GM12878 (cell line): ENCODE measurements at regions not wholly inside any gene's neighbourhood (a gene's known extent, or its start where the extent isn't known, plus 50 kb on each side); places are given as distances from the start of the nearest gene placed in this dataset.

Source experiments
- ATAC-seq: fragments of 200-7000 bp; cut with Tn5 transposase; 3 replicates; pipeline ENCODE4 v1.9.1; 2020; ENCODE audit warnings: mild to moderate bottlenecking, moderate library complexity
- BruUV-seq: library from RNA; stranded (reverse); fragments of 400-500 nt; replicated peaks from 2 replicates; lab custom pipeline; 2021; lab: Mats Ljungman, UMichigan
- CTCF ChIA-PET: fragments of 300-600 bp; sonication (Branson Sonifier 250); formaldehyde crosslinking; extraction: SDS; loops from one replicate; lab custom pipeline; 2021; ENCODE audit warnings: inconsistent platforms; lab: Yijun Ruan, JAX
- POLR2A ChIA-PET: fragments of 350-600 bp; formaldehyde crosslinking; extraction: SDS; loops from one replicate; lab custom pipeline; 2021; ENCODE audit warnings: inconsistent platforms; lab: Charles Lee
- RAD21 ChIA-PET: fragments of 300-600 bp; sonication (Branson Sonifier 250); formaldehyde crosslinking; loops from one replicate; lab custom pipeline; 2023; ENCODE audit warnings: antibody characterized with exemption; ENCODE audit not compliant: unreplicated experiment; lab: Charles Lee
- SMC1A ChIA-PET: fragments of 300-600 bp; sonication (Branson Sonifier 250); formaldehyde crosslinking; loops from one replicate; lab custom pipeline; 2023; ENCODE audit not compliant: unreplicated experiment, uncharacterized antibody; lab: Charles Lee
- DNase-seq: peaks from one replicate; pipeline ENCODE4 v3.0.0-alpha.2; 2011; ENCODE audit warnings: low read depth, low spot score
- FAIRE-seq: peaks from 3 replicates; lab custom pipeline; 2011; peaks lifted over from hg19 to GRCh38; lab: Jason Lieb, UNC
- H2AFZ ChIP-seq: 2 replicates; pipeline ENCODE4 v1.6.0; 2011; ENCODE audit warnings: low read depth, low read length, control low read depth; ENCODE audit not compliant: control insufficient read depth
- H3K27ac ChIP-seq: 2 replicates; pipeline ENCODE4 v1.5.1; 2011; ENCODE audit warnings: control low read depth; ENCODE audit not compliant: control insufficient read depth, insufficient read depth
- H3K27me3 ChIP-seq, 2 experiments: replicated peaks in 1 of 2; 2 replicates each; pipeline versions ENCODE4 v1.6.0 to v1.6.1; 2011; ENCODE audit warnings: low read length in 1 of 2; ENCODE audit not compliant: control insufficient read depth in 2 of 2, insufficient read depth in 2 of 2
- H3K36me3 ChIP-seq, 2 experiments: 2 replicates each; pipeline ENCODE4 v1.5.1; 2011; ENCODE audit warnings: low read length in 1 of 2; ENCODE audit not compliant: control insufficient read depth in 2 of 2, insufficient read depth in 2 of 2
- H3K4me1 ChIP-seq: 2 replicates; pipeline ENCODE4 v1.6.1; 2011; ENCODE audit warnings: mild to moderate bottlenecking, low read length, moderate library complexity, mixed read lengths; ENCODE audit not compliant: control insufficient read depth, insufficient read depth
- H3K4me2 ChIP-seq: 2 replicates; pipeline ENCODE4 v1.6.0; 2011; ENCODE audit warnings: control low read depth; ENCODE audit not compliant: control insufficient read depth, insufficient read depth
- H3K4me3 ChIP-seq: fragments of 200-600 bp; sonication (generic); 2 replicates; pipeline ENCODE4 v1.5.1; 2016
- H3K79me2 ChIP-seq: 2 replicates; pipeline ENCODE4 v1.6.0; 2011; ENCODE audit warnings: low read length; ENCODE audit not compliant: control insufficient read depth, insufficient read depth
- H3K9ac ChIP-seq: 2 replicates; pipeline ENCODE4 v1.8.0; 2011; ENCODE audit warnings: low read length, control low read depth, mixed read lengths; ENCODE audit not compliant: control insufficient read depth, insufficient read depth
- H3K9me3 ChIP-seq: replicated peaks from 3 replicates; pipeline ENCODE4 v1.5.1; 2011; ENCODE audit warnings: mild to moderate bottlenecking, low read length; ENCODE audit not compliant: control insufficient read depth, insufficient read depth
- H4K20me1 ChIP-seq: 2 replicates; pipeline ENCODE4 v1.6.0; 2011; ENCODE audit not compliant: control insufficient read depth, insufficient read depth
- ATF7 ChIP-seq: fragments of 450-650 bp; IDR thresholded peaks from 2 replicates; pipeline ENCODE4 v1.6.1; 2016; ENCODE audit warnings: low read depth, mild to moderate bottlenecking
- FOS ChIP-seq: IDR thresholded peaks from 3 replicates; pipeline ENCODE4 v1.6.1; 2011; ENCODE audit warnings: borderline replicate concordance; ENCODE audit not compliant: insufficient read length; ENCODE audit errors: extremely low read depth
- FOXK2 ChIP-seq: fragments of 450-650 bp; IDR thresholded peaks from 2 replicates; pipeline ENCODE4 v1.6.1; 2017; ENCODE audit warnings: mild to moderate bottlenecking, moderate library complexity
- FOXM1 ChIP-seq: IDR thresholded peaks from 2 replicates; pipeline ENCODE4 v1.6.1; 2012; ENCODE audit warnings: low read depth, mild to moderate bottlenecking, inconsistent platforms, low read length, moderate library complexity
- GABPA ChIP-seq: IDR thresholded peaks from 2 replicates; pipeline ENCODE4 v1.6.1; 2014; ENCODE audit warnings: antibody characterized with exemption, low read depth, mild to moderate bottlenecking, inconsistent platforms
- NRF1 ChIP-seq: conservative IDR thresholded peaks from 2 replicates; pipeline ENCODE4 v1.6.1; 2011; ENCODE audit warnings: mild to moderate bottlenecking, low read depth, low read length, improper control_type of control experiment
- SMAD5 ChIP-seq: IDR thresholded peaks from 2 replicates; pipeline ENCODE4 v1.6.1; 2016; ENCODE audit warnings: antibody characterized with exemption, low read depth
- STAT1 ChIP-seq: fragments of 450-650 bp; conservative IDR thresholded peaks from 2 replicates; pipeline ENCODE4 v1.6.1; 2014; ENCODE audit warnings: antibody characterized with exemption, mild to moderate bottlenecking
- STAT3 ChIP-seq: IDR thresholded peaks from 2 replicates; pipeline ENCODE4 v1.6.1; 2011; ENCODE audit warnings: low read depth, low read length, improper control_type of control experiment
- TCF3 ChIP-seq: IDR thresholded peaks from 2 replicates; pipeline ENCODE4 v1.6.1; 2012; ENCODE audit warnings: low read depth, mild to moderate bottlenecking, low read length, borderline replicate concordance; ENCODE audit not compliant: insufficient read depth
- YBX1 ChIP-seq: fragments of 450-650 bp; IDR thresholded peaks from 2 replicates; pipeline ENCODE4 v1.6.1; 2016; ENCODE audit warnings: antibody characterized with exemption
- ZNF274 ChIP-seq: IDR thresholded peaks from one replicate; pipeline ENCODE4 v1.8.0; 2011; ENCODE audit not compliant: insufficient read length, insufficient read depth
- ZNF384 ChIP-seq: IDR thresholded peaks from 2 replicates; pipeline ENCODE4 v1.6.1; 2012; ENCODE audit warnings: low read depth, mild to moderate bottlenecking, low read length, improper control_type of control experiment, borderline replicate concordance
- ZNF687 ChIP-seq: fragments of 450-650 bp; IDR thresholded peaks from 2 replicates; pipeline ENCODE4 v1.6.1; 2017; ENCODE audit warnings: mild to moderate bottlenecking, moderate library complexity
- WGBS: methylation state at CpG from one replicate; pipeline ENCODE4 v1.1.6; 2016; ENCODE audit warnings: low lambda C conversion rate; ENCODE audit not compliant: insufficient replicate concordance, insufficient coverage; ENCODE audit errors: missing lambda C conversion rate; 5-methylcytosine and 5-hydroxymethylcytosine counted together
- in situ Hi-C: fragments of 300-500 bp; cut with MboI; formaldehyde crosslinking; loops from 9 replicates; pipeline ENCODE4 v1.14.3; 2018; ENCODE audit warnings: mixed read lengths
- intact Hi-C: fragments of 100-400 bp; cut with micrococcal nuclease; formaldehyde crosslinking; loops from one replicate; pipeline ENCODE4 v1.14.2; 2022; ENCODE audit not compliant: unreplicated experiment

GRCh38 chr3:194967151-194968117 lies 281.8 kb downstream of the FAM43A start:
- in situ Hi-C loops: no loop called here
- Histone ChIP-seq H3K36me3 (no peaks in the 10 kb centered on the region), H3K27ac (no peak overlapping the region), H3K4me3 (no peak overlapping the region), H3K9ac (no peak overlapping the region), H2AFZ (no peak overlapping the region), H3K79me2 (no peaks in the 10 kb centered on the region), H4K20me1 (no peaks in the 10 kb centered on the region), H3K9me3 (no peaks in the 10 kb centered on the region; the same call in 2 of the 3 replicates), H3K4me1 (no peaks in the 10 kb centered on the region), H3K4me2 (no peak overlapping the region), H3K27me3 (peaks cover 0 to 2% of the 10 kb centered on the region in 2 experiments; a peak in 3 of 4 replicates)
- ChIA-PET POLR2A (no interaction called here), RAD21 (no interaction called here), CTCF (no interaction called here), SMC1A (interaction anchor here (1.0 kb wide), 1 partner anchor 8 kb away, joined by 3 read pairs; no protein-coding TSS in a partner anchor)
- intact Hi-C loops: no loop called here
- TF ChIP-seq ATF7: no peak
- DNase-seq (no peak), FAIRE-seq (no peak), ATAC-seq (no peak)
- no TSS peak for BruUV-seq
- 33% methylated on average over 17 of the region's 17 CpGs for WGBS

- no peak overlapping the region for H3K27ac ChIP-seq
- no TSS peak for BruUV-seq
- 59% methylated on average over 4 of the region's 4 CpGs for WGBS
- no peaks in the 10 kb centered on the region for H3K36me3 ChIP-seq
- no peak overlapping the region for H3K4me3 ChIP-seq
- H3K79me2 ChIP-seq: no peaks in the 10 kb centered on the region
- no peaks in the 10 kb centered on the region; the same call in 2 of the 3 replicates for H3K9me3 ChIP-seq
- SMC1A ChIA-PET: no interaction called here
- no peak overlapping the region for H3K9ac ChIP-seq
- POLR2A ChIA-PET: no interaction called here
- ATAC-seq (no peak), DNase-seq (no peak), FAIRE-seq (no peak)
- RAD21 ChIA-PET: no interaction called here
- H3K27me3 ChIP-seq: peaks cover 0 to 2% of the 10 kb centered on the region in 2 experiments; a peak in 3 of 4 replicates
- H3K4me2 ChIP-seq: no peak overlapping the region
- H3K4me1 ChIP-seq: no peaks in the 10 kb centered on the region
- no peaks in the 10 kb centered on the region for H4K20me1 ChIP-seq
- CTCF ChIA-PET: no interaction called here
- in situ Hi-C loops: no loop called here
- intact Hi-C loops: no loop called here
- no peak overlapping the region for H2AFZ ChIP-seq
- no peak for TF ChIP-seq FOXK2
- TF ChIP-seq YBX1: no peak
- TF ChIP-seq FOXM1: no peak
- TF ChIP-seq TCF3: no peak
- no peak for TF ChIP-seq STAT1
- no peak for TF ChIP-seq ZNF384
- TF ChIP-seq SMAD5: no peak
- no peak for TF ChIP-seq FOS
- TF ChIP-seq NRF1: no peak
- no peak for TF ChIP-seq GABPA
- TF ChIP-seq ZNF274: no peak
- TF ChIP-seq STAT3: no peak
- no peak for TF ChIP-seq ZNF687
These were observed 284.4 kb downstream of the FAM43A start for GRCh38 chr3:194970066-194970465.
